HG03095 (cell line): ENCODE measurements at regions not wholly inside any gene's neighbourhood (a gene's known extent, or its start where the extent isn't known, plus 50 kb on each side); places are given as distances from the start of the nearest gene placed in this dataset.
"Not testable (repeated sequence)": the region's sequence is repeated elsewhere in the genome, so short reads cannot be mapped to it uniquely, and the experiment has no call there.

ENCODE experiments used
- ATAC-seq: cut with Tn5 transposase; IDR thresholded peaks from one replicate; pipeline ENCODE4 v1.9.1; 2021; ENCODE audit warnings: moderate library complexity; ENCODE audit not compliant: unreplicated experiment

- no peak for ATAC-seq
Observed at GRCh38 chr3:152619691-152620090, 215.2 kb upstream of the P2RY1 start.

GRCh38 chr3:152620395-152620794 lies 214.5 kb upstream of the P2RY1 start:
- no peak for ATAC-seq

GRCh38 chr3:152621006-152621868 lies 213.7 kb upstream of the P2RY1 start:
- no peak for ATAC-seq

- no peak for ATAC-seq
Observed at GRCh38 chr3:152621967-152622810, 212.7 kb upstream of the P2RY1 start.

GRCh38 chr3:152622811-152623167 lies 212.1 kb upstream of the P2RY1 start:
- ATAC-seq: no peak

- no peak for ATAC-seq
Observed at GRCh38 chr3:152623286-152623911, 211.5 kb upstream of the P2RY1 start.

- ATAC-seq: no peak
Observed at GRCh38 chr3:152626226-152626625, 208.7 kb upstream of the P2RY1 start.

GRCh38 chr3:152628496-152628895 lies 206.4 kb upstream of the P2RY1 start:
- no peak for ATAC-seq

GRCh38 chr3:152629363-152630122 lies 205.4 kb upstream of the P2RY1 start:
- ATAC-seq: no peak

GRCh38 chr3:152635389-152635788 lies 199.5 kb upstream of the P2RY1 start:
- no peak for ATAC-seq

GRCh38 chr3:152636651-152637050 lies 198.3 kb upstream of the P2RY1 start:
- ATAC-seq: no peak

GRCh38 chr3:152638214-152638613 lies 196.7 kb upstream of the P2RY1 start:
- ATAC-seq: no peak

GRCh38 chr3:152638707-152639450 lies 196.1 kb upstream of the P2RY1 start:
- ATAC-seq: no peak

- ATAC-seq: no peak
Observed at GRCh38 chr3:152641198-152641597, 193.7 kb upstream of the P2RY1 start.

- ATAC-seq: no peak
Observed at GRCh38 chr3:152642658-152643057, 192.3 kb upstream of the P2RY1 start.

- no peak for ATAC-seq
Observed at GRCh38 chr3:152644478-152644877, 190.5 kb upstream of the P2RY1 start.

- no peak for ATAC-seq
Observed at GRCh38 chr3:152646004-152646403, 188.9 kb upstream of the P2RY1 start.

- ATAC-seq: no peak
Observed at GRCh38 chr3:152650177-152650576, 184.8 kb upstream of the P2RY1 start.

GRCh38 chr3:152650923-152651322 lies 184.0 kb upstream of the P2RY1 start:
- ATAC-seq: not testable (repeated sequence)
